ENCODE measurements at regions not wholly inside any gene's neighbourhood (a gene's known extent, or its start where the extent isn't known, plus 50 kb on each side); places are given as distances from the start of the nearest gene placed in this dataset.
"Not testable (repeated sequence)": the region's sequence is repeated elsewhere in the genome, so short reads cannot be mapped to it uniquely, and the experiment has no call there.

- Mint-ChIP-seq H3K9me3 (no peaks in the 10 kb centered on the region), H3K4me3 (no peak overlapping the region), H3K27ac (no peak overlapping the region), H3K36me3 (no peaks in the 10 kb centered on the region), H3K27me3 (peaks cover 6 to 34% of the 10 kb centered on the region in 2 donors), H3K4me1 (ENCODE audit: low read depth in 2 of 2) (no peaks in the 10 kb centered on the region)
- DNase-seq (ENCODE audit: low spot score) (no peak), ATAC-seq (peak in 1 of 2 donors; percentile 28)
These were observed 221.0 kb downstream of the EMX2 start for GRCh38 chr10:117763528-117763927.

DNA sequence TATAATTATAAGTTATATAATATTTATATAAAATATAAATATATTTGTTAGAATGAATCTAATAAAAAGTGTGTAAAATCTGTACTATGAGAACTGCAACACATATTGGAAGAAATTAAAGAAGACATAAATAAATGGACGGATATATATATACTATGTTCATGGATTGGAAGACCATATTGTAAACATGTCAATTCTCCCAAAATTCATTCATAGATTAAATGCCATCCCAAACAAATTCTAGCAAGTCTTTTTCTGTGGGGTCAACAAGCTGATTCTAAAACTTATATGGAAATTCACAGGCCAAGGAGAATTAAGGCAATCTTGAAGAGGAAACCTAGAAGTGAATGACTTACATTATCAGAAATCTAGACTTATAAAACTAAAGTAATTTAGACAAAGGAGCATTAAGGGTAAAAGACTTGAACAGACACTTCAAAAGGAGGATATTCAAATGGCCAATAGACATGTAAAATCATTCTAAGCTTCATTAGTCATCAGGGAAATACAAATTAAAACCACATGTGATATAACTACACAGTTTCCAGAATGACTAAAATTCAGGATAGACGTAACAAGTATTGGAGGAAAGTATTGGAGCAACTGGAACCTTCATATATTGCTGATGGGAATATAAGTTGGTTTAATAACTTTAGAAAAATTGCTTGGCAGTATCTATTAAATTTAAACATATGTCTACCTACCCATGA is 225.9 kb downstream of the EMX2 start:
- no peak overlapping the region for H3K27ac Mint-ChIP-seq
- no peak for DNase-seq (ENCODE audit: low spot score)
- H3K4me1 Mint-ChIP-seq (ENCODE audit: low read depth in 2 of 2): no peaks in the 10 kb centered on the region
- no peak for ATAC-seq
- H3K36me3 Mint-ChIP-seq: no peaks in the 10 kb centered on the region
- no peaks in the 10 kb centered on the region for H3K9me3 Mint-ChIP-seq
- H3K4me3 Mint-ChIP-seq: no peak overlapping the region
- peaks cover 3 to 31% of the 10 kb centered on the region in 2 donors for H3K27me3 Mint-ChIP-seq

GRCh38 chr10:117775526-117775925 is 233.0 kb downstream of the EMX2 start:
- Mint-ChIP-seq H3K4me3 (no peak overlapping the region), H3K4me1 (ENCODE audit: low read depth in 2 of 2) (no peaks in the 10 kb centered on the region), H3K27me3 (peaks cover 10 to 11% of the 10 kb centered on the region in 2 donors), H3K9me3 (no peaks in the 10 kb centered on the region), H3K27ac (no peak overlapping the region), H3K36me3 (no peaks in the 10 kb centered on the region)
- DNase-seq (ENCODE audit: low spot score) (no peak), ATAC-seq (no peak)

DNA sequence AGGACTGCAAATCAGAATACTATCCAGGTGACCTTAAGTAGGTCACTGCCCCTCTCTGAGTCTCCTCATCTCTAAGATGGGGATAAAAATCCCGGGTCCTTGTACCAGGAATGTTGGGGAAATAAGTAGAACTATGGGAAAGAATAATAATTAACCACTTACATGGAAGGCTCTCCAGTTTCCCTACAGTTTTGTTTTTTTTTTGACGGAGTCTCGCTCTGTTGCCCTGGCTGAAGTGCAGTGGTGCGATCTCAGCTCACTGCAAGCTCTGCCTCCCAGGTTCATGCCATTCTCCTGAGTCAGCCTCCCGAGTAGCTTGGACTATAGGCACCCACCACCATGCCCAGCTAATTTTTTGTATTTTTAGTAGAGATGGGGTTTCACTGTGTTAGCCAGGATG is 234.7 kb downstream of the EMX2 start:
- not testable (repeated sequence) for H3K27ac Mint-ChIP-seq; H3K4me3 Mint-ChIP-seq; H3K36me3 Mint-ChIP-seq; H3K4me1 Mint-ChIP-seq (ENCODE audit: low read depth in 2 of 2); H3K9me3 Mint-ChIP-seq; ATAC-seq; DNase-seq (ENCODE audit: low spot score)
- H3K27me3 Mint-ChIP-seq: peaks cover 11 to 13% of the 10 kb centered on the region in 2 donors

- Mint-ChIP-seq H3K36me3 (no peaks in the 10 kb centered on the region), H3K27me3 (peaks cover 11 to 15% of the 10 kb centered on the region in 2 donors), H3K4me3 (no peak overlapping the region), H3K4me1 (ENCODE audit: low read depth in 2 of 2) (no peaks in the 10 kb centered on the region), H3K27ac (no peak overlapping the region), H3K9me3 (no peaks in the 10 kb centered on the region)
- no peak for DNase-seq (ENCODE audit: low spot score)
- no peak for ATAC-seq
These were observed 235.7 kb downstream of the EMX2 start for GRCh38 chr10:117778241-117778640.

DNA sequence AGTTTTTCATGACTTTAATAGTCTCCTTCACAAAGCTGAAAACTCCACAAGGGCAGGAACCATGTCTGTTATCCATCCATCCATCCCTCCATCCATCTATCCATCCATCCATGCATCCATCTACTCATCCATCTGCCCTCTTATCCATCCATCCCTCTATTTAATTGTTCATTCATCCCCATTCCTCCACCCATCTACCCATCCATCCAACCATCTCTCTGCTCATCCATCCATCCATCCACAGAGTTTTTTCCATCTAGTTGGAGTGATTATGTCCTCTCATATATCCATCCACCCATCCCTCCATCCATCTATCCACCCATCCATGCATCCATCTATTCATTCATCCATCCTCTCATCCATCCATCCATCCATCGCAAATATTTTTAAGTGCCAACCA is 237.9 kb downstream of the EMX2 start:
- Mint-ChIP-seq H3K9me3 (no peaks in the 10 kb centered on the region), H3K36me3 (no peaks in the 10 kb centered on the region), H3K4me3 (no peak overlapping the region), H3K4me1 (ENCODE audit: low read depth in 2 of 2) (no peaks in the 10 kb centered on the region), H3K27ac (no peak overlapping the region), H3K27me3 (peaks cover 11 to 18% of the 10 kb centered on the region in 2 donors)
- no peak for ATAC-seq
- DNase-seq (ENCODE audit: low spot score): no peak

DNA sequence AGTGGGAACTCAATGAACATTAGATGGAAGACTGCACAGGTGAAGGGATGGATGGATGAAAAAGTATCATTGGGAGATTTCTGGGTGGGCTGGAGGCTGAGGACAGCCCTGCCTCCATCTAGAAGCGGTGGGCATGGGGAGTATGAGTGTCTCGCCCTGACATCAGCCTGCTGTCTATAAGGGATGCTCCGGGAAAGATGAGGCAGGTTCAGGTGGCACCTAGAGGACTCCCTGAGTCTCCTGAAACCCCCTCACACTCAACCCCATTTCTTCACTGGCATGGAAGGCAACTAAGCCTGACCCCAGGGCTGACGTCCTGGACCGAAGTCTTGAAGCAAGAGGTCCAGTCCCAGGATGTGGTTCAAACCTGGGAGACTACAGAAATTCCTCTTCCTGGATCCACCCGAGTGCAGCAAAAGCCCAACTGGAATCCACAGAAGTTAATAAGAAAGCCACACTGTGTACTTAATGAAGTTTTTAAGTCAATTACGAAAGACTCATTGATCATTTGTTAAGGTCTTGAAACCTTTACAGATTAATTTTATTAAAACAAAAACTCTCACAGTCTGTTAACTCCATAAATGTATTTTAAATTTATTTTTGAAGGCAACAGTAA is 238.8 kb downstream of the EMX2 start:
- Mint-ChIP-seq H3K4me1 (ENCODE audit: low read depth in 2 of 2) (no peaks in the 10 kb centered on the region), H3K36me3 (no peaks in the 10 kb centered on the region), H3K27me3 (peaks cover 11 to 18% of the 10 kb centered on the region in 2 donors), H3K4me3 (no peak overlapping the region), H3K27ac (no peak overlapping the region), H3K9me3 (no peaks in the 10 kb centered on the region)
- ATAC-seq: peak in 1 of 2 donors; percentile 10
- DNase-seq (ENCODE audit: low spot score): no peak

DNA sequence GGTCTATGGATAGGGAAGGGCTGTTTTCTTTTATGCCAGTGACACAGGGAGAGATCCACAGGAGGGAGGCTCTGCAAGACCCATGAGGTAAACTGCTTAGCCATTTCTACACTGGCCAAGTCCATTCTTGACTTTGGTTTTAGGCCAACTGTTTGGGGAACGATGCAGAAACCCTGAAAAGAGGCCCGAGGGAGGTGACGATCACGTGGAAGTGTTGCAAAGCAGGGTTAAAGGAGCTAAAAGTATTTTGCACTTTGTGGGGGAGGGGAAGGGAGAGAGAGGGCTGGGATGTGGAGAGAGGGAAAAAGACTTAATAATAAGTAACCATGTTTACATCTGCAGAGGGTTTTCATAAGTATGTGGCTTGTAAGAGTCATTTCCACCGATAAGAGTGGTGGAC is 239.7 kb downstream of the EMX2 start:
- peaks cover 11 to 18% of the 10 kb centered on the region in 2 donors for H3K27me3 Mint-ChIP-seq
- H3K27ac Mint-ChIP-seq: no peak overlapping the region
- no peak for ATAC-seq
- H3K4me3 Mint-ChIP-seq: no peak overlapping the region
- no peaks in the 10 kb centered on the region for H3K9me3 Mint-ChIP-seq
- H3K4me1 Mint-ChIP-seq (ENCODE audit: low read depth in 2 of 2): no peaks in the 10 kb centered on the region
- H3K36me3 Mint-ChIP-seq: no peaks in the 10 kb centered on the region
- DNase-seq (ENCODE audit: low spot score): no peak

GRCh38 chr10:117783698-117784395 is 241.3 kb downstream of the EMX2 start:
- Mint-ChIP-seq H3K27ac (no peak overlapping the region), H3K27me3 (peaks cover 9 to 21% of the 10 kb centered on the region in 2 donors), H3K4me3 (no peak overlapping the region), H3K36me3 (no peaks in the 10 kb centered on the region), H3K4me1 (ENCODE audit: low read depth in 2 of 2) (no peaks in the 10 kb centered on the region), H3K9me3 (no peaks in the 10 kb centered on the region)
- ATAC-seq (peak in 1 of 2 donors; percentile 31), DNase-seq (ENCODE audit: low spot score) (no peak)

- no peaks in the 10 kb centered on the region for H3K9me3 Mint-ChIP-seq
- H3K4me1 Mint-ChIP-seq (ENCODE audit: low read depth in 2 of 2): no peaks in the 10 kb centered on the region
- peaks cover 9 to 23% of the 10 kb centered on the region in 2 donors for H3K27me3 Mint-ChIP-seq
- DNase-seq (ENCODE audit: low spot score) (no peak), ATAC-seq (no peak)
- H3K4me3 Mint-ChIP-seq: no peak overlapping the region
- no peaks in the 10 kb centered on the region for H3K36me3 Mint-ChIP-seq
- H3K27ac Mint-ChIP-seq: no peak overlapping the region
These were observed 242.2 kb downstream of the EMX2 start for GRCh38 chr10:117784776-117785175.

DNA sequence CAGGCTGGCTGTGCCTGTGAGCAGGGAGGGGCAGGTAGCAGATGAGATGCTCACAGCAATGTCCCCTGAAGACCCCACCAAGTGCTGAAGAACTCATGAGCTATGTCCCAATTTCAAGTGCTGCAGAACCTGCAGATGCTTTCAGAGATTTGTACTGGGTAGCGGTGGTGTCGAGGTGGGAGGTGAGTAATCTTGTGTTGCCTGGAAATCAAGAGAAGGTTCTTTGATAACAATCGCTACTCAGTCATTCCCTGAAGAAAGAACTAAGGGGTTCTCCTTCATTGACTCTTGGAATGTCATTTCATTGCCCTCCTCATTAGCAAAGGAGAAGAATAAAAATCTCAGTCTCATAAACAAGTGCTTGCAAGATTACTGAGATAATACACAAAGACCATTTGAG is 246.4 kb downstream of the EMX2 start:
- Mint-ChIP-seq H3K27ac (no peak overlapping the region), H3K36me3 (no peaks in the 10 kb centered on the region), H3K9me3 (no peaks in the 10 kb centered on the region), H3K4me1 (ENCODE audit: low read depth in 2 of 2) (no peaks in the 10 kb centered on the region), H3K4me3 (no peak overlapping the region), H3K27me3 (peaks cover 8 to 18% of the 10 kb centered on the region in 2 donors)
- DNase-seq (ENCODE audit: low spot score) (no peak), ATAC-seq (no peak)

DNA sequence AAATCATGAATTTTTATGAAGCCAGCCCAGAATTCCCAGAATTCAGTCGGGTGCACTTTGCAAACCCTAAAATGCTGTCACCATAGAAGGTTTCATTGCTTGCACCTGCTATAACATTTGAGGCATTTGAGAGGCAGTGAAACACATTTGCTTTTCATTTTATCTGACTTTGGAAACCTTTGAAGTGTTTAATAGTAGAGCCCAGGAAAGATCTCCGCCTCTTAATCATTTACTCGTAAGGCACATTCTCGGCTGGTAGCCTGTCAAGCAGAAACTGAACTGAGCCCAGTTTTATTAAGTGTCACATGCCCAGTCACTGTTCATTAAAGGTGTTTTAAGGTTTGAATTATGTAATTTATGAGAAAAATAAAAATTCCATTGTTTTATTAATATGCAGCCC is 247.6 kb downstream of the EMX2 start:
- DNase-seq (ENCODE audit: low spot score) (no peak), ATAC-seq (no peak)
- H3K4me3 Mint-ChIP-seq: no peak overlapping the region
- H3K9me3 Mint-ChIP-seq: no peaks in the 10 kb centered on the region
- H3K27me3 Mint-ChIP-seq: peaks cover 8 to 13% of the 10 kb centered on the region in 2 donors
- H3K27ac Mint-ChIP-seq: no peak overlapping the region
- H3K4me1 Mint-ChIP-seq (ENCODE audit: low read depth in 2 of 2): no peaks in the 10 kb centered on the region
- H3K36me3 Mint-ChIP-seq: no peaks in the 10 kb centered on the region

DNA sequence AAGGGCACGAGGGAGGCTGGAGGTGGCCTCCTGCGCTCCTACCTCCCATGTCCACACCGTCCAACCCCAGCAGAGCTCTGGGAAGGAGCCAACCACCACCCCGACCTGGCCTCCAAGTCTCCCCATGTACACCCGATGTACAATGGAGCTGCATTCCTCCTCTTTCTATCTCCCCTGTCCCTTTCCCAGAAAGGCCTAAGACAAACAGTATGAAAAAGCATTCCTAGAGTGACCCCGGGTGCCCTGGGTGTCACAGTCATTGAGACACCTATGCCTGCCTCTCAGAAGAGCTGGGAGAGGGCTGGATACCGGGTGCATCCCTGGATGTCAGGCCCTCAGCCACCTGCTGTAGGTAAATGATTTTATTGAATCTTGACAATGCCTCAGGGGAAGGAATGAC is 248.1 kb downstream of the EMX2 start:
- Mint-ChIP-seq H3K27me3 (peaks cover 8 to 10% of the 10 kb centered on the region in 2 donors), H3K27ac (no peak overlapping the region), H3K9me3 (no peaks in the 10 kb centered on the region), H3K4me1 (ENCODE audit: low read depth in 2 of 2) (no peaks in the 10 kb centered on the region), H3K36me3 (no peaks in the 10 kb centered on the region), H3K4me3 (no peak overlapping the region)
- DNase-seq (ENCODE audit: low spot score) (no peak), ATAC-seq (no peak)

GRCh38 chr10:117792214-117792613 is 249.7 kb downstream of the EMX2 start:
- H3K36me3 Mint-ChIP-seq: no peaks in the 10 kb centered on the region

More at GRCh38 chr10:117792214-117792613, 249.7 kb downstream of the EMX2 start:
- ATAC-seq: no peak
- Mint-ChIP-seq H3K4me1 (ENCODE audit: low read depth in 2 of 2) (no peaks in the 10 kb centered on the region), H3K4me3 (no peak overlapping the region), H3K27ac (no peak overlapping the region), H3K27me3 (peaks cover 8 to 10% of the 10 kb centered on the region in 2 donors), H3K9me3 (no peaks in the 10 kb centered on the region)
- DNase-seq (ENCODE audit: low spot score): no peak

Data from natural killer cell treated with Interleukin-12 subunit alpha and Interleukin-12 subunit beta and Interleukin-15 and Interleukin-18, amount 100 ng/mL, for 72 hours (primary cell).